ENCODE measurements at regions not wholly inside any gene's neighbourhood (a gene's known extent, or its start where the extent isn't known, plus 50 kb on each side); places are given as distances from the start of the nearest gene placed in this dataset.

DNA sequence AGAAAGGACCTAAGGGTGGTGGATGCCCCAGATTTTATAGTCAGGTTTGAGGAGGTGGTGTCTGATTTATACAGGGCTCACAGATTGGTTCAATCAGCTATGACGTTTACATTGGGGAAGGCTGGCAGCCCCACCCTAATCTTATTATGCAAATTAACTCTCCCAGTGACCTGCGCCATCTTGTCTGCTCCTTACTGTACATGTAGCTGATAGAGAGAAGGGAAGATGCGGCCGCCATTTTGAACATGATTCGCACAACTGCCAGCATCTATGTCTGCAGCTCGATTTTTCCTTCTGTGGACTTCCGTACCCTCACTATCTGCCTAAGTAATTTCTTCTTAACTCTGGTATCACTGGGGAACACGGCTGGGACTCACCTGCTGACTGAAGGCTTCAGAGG is 619.0 kb upstream of the DPP6 start:
- H3K4me3 Mint-ChIP-seq (ENCODE audit: unreplicated experiment), result no peak overlapping the region
- BruUV-seq (replicated peaks), result no TSS peak
- peaks cover 49% of the 10 kb centered on the region for H3K9me3 Mint-ChIP-seq (ENCODE audit: unreplicated experiment)
- H3K4me1 Mint-ChIP-seq (ENCODE audit: insufficient read depth, unreplicated experiment), result no peaks in the 10 kb centered on the region
- DNase-seq (ENCODE audit: unreplicated experiment), result no peak
- POLR2A ChIA-PET, result no interaction called here
- no peaks in the 10 kb centered on the region for H3K36me3 Mint-ChIP-seq (ENCODE audit: insufficient read depth, unreplicated experiment)
- CTCF ChIA-PET, result interaction anchor here (0.5 kb wide), 1 partner anchor 528 kb away, joined by 4 read pairs; no protein-coding TSS in a partner anchor
- intact Hi-C loops (cut with micrococcal nuclease), result no loop called here
- H3K27ac Mint-ChIP-seq (ENCODE audit: low read depth, unreplicated experiment), result no peak overlapping the region
- TF ChIP-seq, protein P1, sequence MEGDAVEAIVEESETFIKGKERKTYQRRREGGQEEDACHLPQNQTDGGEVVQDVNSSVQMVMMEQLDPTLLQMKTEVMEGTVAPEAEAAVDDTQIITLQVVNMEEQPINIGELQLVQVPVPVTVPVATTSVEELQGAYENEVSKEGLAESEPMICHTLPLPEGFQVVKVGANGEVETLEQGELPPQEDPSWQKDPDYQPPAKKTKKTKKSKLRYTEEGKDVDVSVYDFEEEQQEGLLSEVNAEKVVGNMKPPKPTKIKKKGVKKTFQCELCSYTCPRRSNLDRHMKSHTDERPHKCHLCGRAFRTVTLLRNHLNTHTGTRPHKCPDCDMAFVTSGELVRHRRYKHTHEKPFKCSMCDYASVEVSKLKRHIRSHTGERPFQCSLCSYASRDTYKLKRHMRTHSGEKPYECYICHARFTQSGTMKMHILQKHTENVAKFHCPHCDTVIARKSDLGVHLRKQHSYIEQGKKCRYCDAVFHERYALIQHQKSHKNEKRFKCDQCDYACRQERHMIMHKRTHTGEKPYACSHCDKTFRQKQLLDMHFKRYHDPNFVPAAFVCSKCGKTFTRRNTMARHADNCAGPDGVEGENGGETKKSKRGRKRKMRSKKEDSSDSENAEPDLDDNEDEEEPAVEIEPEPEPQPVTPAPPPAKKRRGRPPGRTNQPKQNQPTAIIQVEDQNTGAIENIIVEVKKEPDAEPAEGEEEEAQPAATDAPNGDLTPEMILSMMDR (IDR thresholded peaks at IDR 0.05; ENCODE audit: unreplicated experiment), result no peak
- no peaks in the 10 kb centered on the region for H3K27me3 Mint-ChIP-seq (ENCODE audit: insufficient read depth, unreplicated experiment)

DNA sequence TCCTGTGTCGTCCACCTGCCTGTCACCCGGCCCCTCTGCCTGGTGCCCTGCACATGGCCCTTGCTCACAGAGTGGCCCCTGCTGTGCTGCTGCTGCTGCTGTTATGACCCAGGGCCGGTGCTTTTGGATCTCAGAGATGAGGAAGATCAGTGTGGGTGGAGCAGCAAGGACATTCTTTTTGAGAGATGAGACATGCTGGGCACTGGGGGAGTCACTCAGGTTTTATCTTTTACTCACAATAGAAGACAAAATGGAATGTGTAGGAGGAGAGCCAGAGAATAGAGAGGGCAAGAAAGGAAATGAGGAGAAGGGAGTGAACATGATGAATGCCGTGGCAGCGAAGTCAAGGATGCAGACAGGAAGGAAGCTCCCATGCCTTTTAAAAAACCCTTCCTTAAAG is 611.5 kb upstream of the DPP6 start:
- H3K9me3 Mint-ChIP-seq (ENCODE audit: unreplicated experiment), result peaks cover 26% of the 10 kb centered on the region
- no peaks in the 10 kb centered on the region for H3K36me3 Mint-ChIP-seq (ENCODE audit: insufficient read depth, unreplicated experiment)
- no peak overlapping the region for H3K27ac Mint-ChIP-seq (ENCODE audit: low read depth, unreplicated experiment)
- no TSS peak for BruUV-seq (replicated peaks)
- ChIA-PET CTCF (no interaction called here), POLR2A (no interaction called here)
- no peak overlapping the region for H3K4me3 Mint-ChIP-seq (ENCODE audit: unreplicated experiment)
- no peak for DNase-seq (ENCODE audit: unreplicated experiment)
- no peaks in the 10 kb centered on the region for H3K27me3 Mint-ChIP-seq (ENCODE audit: insufficient read depth, unreplicated experiment)
- H3K4me1 Mint-ChIP-seq (ENCODE audit: insufficient read depth, unreplicated experiment), result no peaks in the 10 kb centered on the region
- TF ChIP-seq, protein P1 (IDR thresholded peaks at IDR 0.05; ENCODE audit: unreplicated experiment), result no peak
- intact Hi-C loops (cut with micrococcal nuclease), result no loop called here

DNA sequence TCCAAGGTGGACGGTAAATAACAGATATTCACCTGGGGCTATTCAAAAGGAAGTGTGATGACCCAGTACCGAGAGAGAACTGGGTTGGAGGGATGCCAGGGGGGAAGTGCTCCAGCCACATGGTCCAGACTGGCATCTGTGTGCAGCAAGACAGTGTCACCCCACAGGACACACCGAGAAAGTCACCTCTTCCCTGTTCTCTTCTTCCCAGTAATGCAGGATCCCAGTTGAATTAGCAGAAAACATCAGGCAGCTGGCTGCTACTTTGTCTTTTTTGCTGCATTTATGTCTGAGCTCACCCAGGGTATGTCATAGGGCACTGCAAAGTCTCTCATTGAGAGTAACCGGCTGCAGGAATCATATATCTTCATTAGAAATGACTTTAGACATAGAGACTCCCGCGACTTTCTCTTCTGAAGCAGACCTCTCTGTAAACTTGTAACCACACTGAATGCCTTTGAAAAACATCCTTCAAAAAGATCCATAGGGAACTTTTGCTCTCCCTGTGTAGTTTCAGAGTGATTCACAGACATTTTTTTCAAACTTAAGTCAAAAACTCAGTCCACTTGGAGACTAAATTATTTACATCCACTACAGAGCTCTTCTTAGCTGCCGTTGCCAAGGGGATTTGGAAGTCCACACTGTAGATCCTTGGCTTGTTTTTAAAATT is 609.0 kb upstream of the DPP6 start:
- Mint-ChIP-seq H3K36me3 (ENCODE audit: insufficient read depth, unreplicated experiment) (no peaks in the 10 kb centered on the region), H3K27ac (ENCODE audit: low read depth, unreplicated experiment) (no peak overlapping the region), H3K4me3 (ENCODE audit: unreplicated experiment) (no peak overlapping the region), H3K9me3 (ENCODE audit: unreplicated experiment) (peaks cover 14% of the 10 kb centered on the region), H3K4me1 (ENCODE audit: insufficient read depth, unreplicated experiment) (no peaks in the 10 kb centered on the region), H3K27me3 (ENCODE audit: insufficient read depth, unreplicated experiment) (no peaks in the 10 kb centered on the region)
- ChIA-PET POLR2A (no interaction called here), CTCF (interaction anchor here (0.6 kb wide), 1 partner anchor 104 kb away, joined by 3 read pairs; no protein-coding TSS in a partner anchor)
- BruUV-seq (replicated peaks), result no TSS peak
- intact Hi-C loops (cut with micrococcal nuclease), result no loop called here
- TF ChIP-seq, protein P1 (IDR thresholded peaks at IDR 0.05; ENCODE audit: unreplicated experiment), result no peak
- DNase-seq (ENCODE audit: unreplicated experiment), result no peak

DNA sequence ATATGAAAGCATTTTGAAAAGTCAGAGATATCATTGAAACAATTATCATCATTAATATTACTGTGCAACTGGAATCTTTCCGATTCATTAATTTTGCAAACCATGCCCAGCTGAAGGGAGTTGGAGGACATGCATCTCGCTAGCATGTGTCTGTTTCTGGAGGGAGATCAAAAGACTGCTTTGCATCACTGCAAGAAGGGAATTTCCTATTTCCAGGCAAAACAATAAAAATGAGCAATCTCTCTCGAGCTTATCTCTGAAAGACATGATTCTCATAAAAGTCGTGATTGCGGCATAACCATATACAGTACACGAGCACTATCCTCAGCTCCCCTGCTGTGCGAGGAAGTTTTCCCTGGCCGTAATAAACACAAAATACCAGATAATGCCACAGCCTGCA is 607.6 kb upstream of the DPP6 start:
- no peaks in the 10 kb centered on the region for H3K4me1 Mint-ChIP-seq (ENCODE audit: insufficient read depth, unreplicated experiment)
- ChIA-PET CTCF (interaction anchor here (0.8 kb wide), 1 partner anchor 18 kb away, joined by 3 read pairs; no protein-coding TSS in a partner anchor), POLR2A (no interaction called here)
- TF ChIP-seq, protein P1 (IDR thresholded peaks at IDR 0.05; ENCODE audit: unreplicated experiment), result no peak
- BruUV-seq (replicated peaks), result no TSS peak
- no peak for DNase-seq (ENCODE audit: unreplicated experiment)
- H3K4me3 Mint-ChIP-seq (ENCODE audit: unreplicated experiment), result no peak overlapping the region
- H3K36me3 Mint-ChIP-seq (ENCODE audit: insufficient read depth, unreplicated experiment), result no peaks in the 10 kb centered on the region
- no peak overlapping the region for H3K27ac Mint-ChIP-seq (ENCODE audit: low read depth, unreplicated experiment)
- intact Hi-C loops (cut with micrococcal nuclease), result no loop called here
- H3K9me3 Mint-ChIP-seq (ENCODE audit: unreplicated experiment), result peaks cover 14% of the 10 kb centered on the region
- H3K27me3 Mint-ChIP-seq (ENCODE audit: insufficient read depth, unreplicated experiment), result no peaks in the 10 kb centered on the region
